SK-N-SH treated with all-trans-retinoic acid at 6 μM for 48 hours (cell line): ENCODE measurements at regions not wholly inside any gene's neighbourhood (a gene's known extent, or its start where the extent isn't known, plus 50 kb on each side); places are given as distances from the start of the nearest gene placed in this dataset.

Experiments used
- ARNTL ChIP-seq: fragments of 450-650 bp; formaldehyde crosslinking; IDR thresholded peaks from 2 replicates; pipeline ENCODE4 v1.5.0; 2020; ENCODE audit warnings: low read depth, mild to moderate bottlenecking, moderate library complexity, borderline replicate concordance
- CSDC2 ChIP-seq: fragments of 250-450 bp; sonication (Bioruptor Pico); IDR thresholded peaks from 2 replicates; pipeline ENCODE4 v1.5.0; 2020; ENCODE audit warnings: mild to moderate bottlenecking, moderate library complexity
- ISL1 ChIP-seq: fragments of 250-450 bp; sonication (Bioruptor Pico); IDR thresholded peaks from 2 replicates; pipeline ENCODE4 v2.1.2; 2022; ENCODE audit warnings: mild to moderate bottlenecking, moderate library complexity
- OSR1 ChIP-seq: fragments of 250-450 bp; sonication (Bioruptor Pico); IDR thresholded peaks from 2 replicates; pipeline ENCODE4 v1.8.0; 2022; ENCODE audit warnings: moderate library complexity, mild to moderate bottlenecking, inconsistent platforms
- PPARA ChIP-seq: fragments of 250-450 bp; sonication (Bioruptor Pico); IDR thresholded peaks from 2 replicates; pipeline ENCODE4 v1.5.0; 2020; ENCODE audit warnings: mild to moderate bottlenecking, borderline replicate concordance
- TOX ChIP-seq: fragments of 250-450 bp; sonication (Bioruptor Pico); IDR thresholded peaks from 2 replicates; pipeline ENCODE4 v1.8.0; 2021; ENCODE audit warnings: mild to moderate bottlenecking, moderate library complexity, borderline replicate concordance
- ZC3H10 ChIP-seq: fragments of 250-450 bp; sonication (Bioruptor Pico); IDR thresholded peaks from 2 replicates; pipeline ENCODE4 v1.5.1; 2021; ENCODE audit warnings: mild to moderate bottlenecking, moderate library complexity
- ZFP3 ChIP-seq: fragments of 250-450 bp; sonication (Bioruptor Pico); IDR thresholded peaks from 2 replicates; pipeline ENCODE4 v1.5.0; 2020; ENCODE audit warnings: mild to moderate bottlenecking, moderate library complexity
- ZFP30 ChIP-seq: fragments of 450-650 bp; formaldehyde crosslinking; IDR thresholded peaks from 2 replicates; pipeline ENCODE4 v1.5.0; 2022; ENCODE audit warnings: mild to moderate bottlenecking, moderate library complexity
- ZNF565 ChIP-seq: fragments of 450-650 bp; formaldehyde crosslinking; conservative IDR thresholded peaks from 2 replicates; pipeline ENCODE4 v1.5.0; 2020; ENCODE audit warnings: low read depth, mild to moderate bottlenecking, moderate library complexity
- ZNF70 ChIP-seq: fragments of 450-650 bp; formaldehyde crosslinking; IDR thresholded peaks from 2 replicates; pipeline ENCODE4 v1.5.0; 2020; ENCODE audit warnings: mild to moderate bottlenecking, moderate library complexity
- ZNF8 ChIP-seq: fragments of 450-650 bp; formaldehyde crosslinking; IDR thresholded peaks from 2 replicates; pipeline ENCODE4 v1.5.0; 2020; ENCODE audit warnings: mild to moderate bottlenecking, moderate library complexity
- TF ChIP-seq, protein P1 (sequence below): fragments of 250-450 bp; sonication (Bioruptor Pico); IDR thresholded peaks from 2 replicates; pipeline ENCODE4 v1.8.0; 2020; ENCODE audit warnings: mild to moderate bottlenecking, moderate library complexity, borderline replicate concordance
- TF ChIP-seq, protein P2 (sequence below): fragments of 250-450 bp; sonication (Bioruptor Pico); IDR thresholded peaks from 2 replicates; pipeline ENCODE4 v1.5.1; 2020; ENCODE audit warnings: low read depth, mild to moderate bottlenecking, moderate library complexity

DNA sequence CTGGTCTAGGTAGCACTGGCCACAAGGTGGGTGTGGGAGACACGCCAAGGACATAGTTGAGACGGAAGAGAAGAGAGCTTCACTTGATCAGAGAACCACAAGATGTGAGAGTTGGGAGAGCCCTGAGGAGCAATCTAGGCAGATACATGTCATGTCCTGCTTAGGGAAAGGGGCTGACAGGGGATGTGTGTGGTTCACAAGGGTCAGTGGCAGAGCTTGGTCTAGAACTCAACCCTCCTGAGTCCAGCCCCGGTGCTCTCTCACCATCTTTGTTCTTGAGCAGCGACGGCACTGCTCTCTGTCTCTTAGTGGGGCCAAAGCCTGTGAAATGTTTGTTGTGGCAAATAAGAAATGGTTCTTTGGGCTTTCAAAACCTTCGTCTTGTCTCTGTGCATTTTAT lies 243.5 kb upstream of the ROPN1 start:
- TF ChIP-seq ZNF70, result no peak
- TF ChIP-seq OSR1 (CRISPR knock-in tag), result no peak
- no peak for TF ChIP-seq ZFP30 (CRISPR knock-in tag)
- no peak for TF ChIP-seq ARNTL (CRISPR knock-in tag)
- no peak for TF ChIP-seq ISL1 (CRISPR knock-in tag)
- TF ChIP-seq, protein P1, sequence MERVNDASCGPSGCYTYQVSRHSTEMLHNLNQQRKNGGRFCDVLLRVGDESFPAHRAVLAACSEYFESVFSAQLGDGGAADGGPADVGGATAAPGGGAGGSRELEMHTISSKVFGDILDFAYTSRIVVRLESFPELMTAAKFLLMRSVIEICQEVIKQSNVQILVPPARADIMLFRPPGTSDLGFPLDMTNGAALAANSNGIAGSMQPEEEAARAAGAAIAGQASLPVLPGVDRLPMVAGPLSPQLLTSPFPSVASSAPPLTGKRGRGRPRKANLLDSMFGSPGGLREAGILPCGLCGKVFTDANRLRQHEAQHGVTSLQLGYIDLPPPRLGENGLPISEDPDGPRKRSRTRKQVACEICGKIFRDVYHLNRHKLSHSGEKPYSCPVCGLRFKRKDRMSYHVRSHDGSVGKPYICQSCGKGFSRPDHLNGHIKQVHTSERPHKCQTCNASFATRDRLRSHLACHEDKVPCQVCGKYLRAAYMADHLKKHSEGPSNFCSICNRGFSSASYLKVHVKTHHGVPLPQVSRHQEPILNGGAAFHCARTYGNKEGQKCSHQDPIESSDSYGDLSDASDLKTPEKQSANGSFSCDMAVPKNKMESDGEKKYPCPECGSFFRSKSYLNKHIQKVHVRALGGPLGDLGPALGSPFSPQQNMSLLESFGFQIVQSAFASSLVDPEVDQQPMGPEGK (CRISPR knock-in tag), result no peak
- TF ChIP-seq, protein P2, sequence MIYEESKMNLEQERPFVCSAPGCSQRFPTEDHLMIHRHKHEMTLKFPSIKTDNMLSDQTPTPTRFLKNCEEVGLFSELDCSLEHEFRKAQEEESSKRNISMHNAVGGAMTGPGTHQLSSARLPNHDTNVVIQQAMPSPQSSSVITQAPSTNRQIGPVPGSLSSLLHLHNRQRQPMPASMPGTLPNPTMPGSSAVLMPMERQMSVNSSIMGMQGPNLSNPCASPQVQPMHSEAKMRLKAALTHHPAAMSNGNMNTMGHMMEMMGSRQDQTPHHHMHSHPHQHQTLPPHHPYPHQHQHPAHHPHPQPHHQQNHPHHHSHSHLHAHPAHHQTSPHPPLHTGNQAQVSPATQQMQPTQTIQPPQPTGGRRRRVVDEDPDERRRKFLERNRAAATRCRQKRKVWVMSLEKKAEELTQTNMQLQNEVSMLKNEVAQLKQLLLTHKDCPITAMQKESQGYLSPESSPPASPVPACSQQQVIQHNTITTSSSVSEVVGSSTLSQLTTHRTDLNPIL, result no peak
- TF ChIP-seq CSDC2 (CRISPR knock-in tag), result no peak
- TF ChIP-seq ZNF8, result no peak
- TF ChIP-seq ZFP3 (CRISPR knock-in tag), result no peak
- no peak for TF ChIP-seq ZC3H10 (CRISPR knock-in tag)
- TF ChIP-seq PPARA (CRISPR knock-in tag), result no peak
- TF ChIP-seq TOX (CRISPR knock-in tag), result no peak
- no peak for TF ChIP-seq ZNF565
